Limb (tissue), 2 donors: ENCODE measurements at regions not wholly inside any gene's neighbourhood (a gene's known extent, or its start where the extent isn't known, plus 50 kb on each side); places are given as distances from the start of the nearest gene placed in this dataset.

ENCODE experiments used
- DNase-seq, 2 donors: peaks; one replicate each; pipeline ENCODE4 v3.0.0-alpha.2; 2016; ENCODE audit errors: extremely low spot score in 2 of 2

DNA sequence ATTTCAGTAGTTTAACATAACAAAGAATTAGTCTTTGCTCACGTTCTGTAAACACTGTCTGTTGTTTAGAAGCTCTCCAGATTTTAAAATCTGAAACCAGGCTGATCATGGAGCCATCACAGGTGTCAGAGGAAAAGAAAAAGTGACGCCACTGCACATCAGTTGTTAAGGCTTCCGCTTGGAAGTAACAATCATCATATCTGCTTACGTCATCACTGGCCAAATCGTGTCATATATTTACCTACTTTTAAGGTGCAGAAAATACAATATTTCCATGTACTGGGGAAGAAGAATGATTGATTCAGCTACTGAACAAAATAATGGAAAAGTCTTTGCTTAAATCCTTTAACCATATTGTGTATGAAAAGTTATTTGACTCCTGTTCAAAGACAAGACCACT lies 382.6 kb upstream of the MC4R start:
- DNase-seq = no peak

DNA sequence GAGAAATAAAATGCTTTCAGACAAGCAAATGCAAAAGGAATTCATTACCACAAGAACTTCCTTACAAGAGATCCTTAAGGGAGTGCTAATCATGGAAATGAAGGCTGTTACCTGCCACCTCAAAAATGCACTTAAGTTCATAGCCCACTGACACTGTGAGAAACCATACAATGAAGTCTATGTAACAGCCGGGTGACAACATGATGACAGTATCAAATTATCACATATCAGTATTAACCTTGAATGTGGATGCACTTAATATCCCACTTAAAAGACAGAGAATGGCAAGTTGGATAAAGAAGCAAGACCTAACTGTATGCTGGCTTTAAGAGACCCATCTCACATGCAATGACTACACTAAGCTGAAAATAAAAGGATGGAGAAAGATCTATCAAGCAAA lies 403.4 kb upstream of the MC4R start:
- no peak for DNase-seq

DNA sequence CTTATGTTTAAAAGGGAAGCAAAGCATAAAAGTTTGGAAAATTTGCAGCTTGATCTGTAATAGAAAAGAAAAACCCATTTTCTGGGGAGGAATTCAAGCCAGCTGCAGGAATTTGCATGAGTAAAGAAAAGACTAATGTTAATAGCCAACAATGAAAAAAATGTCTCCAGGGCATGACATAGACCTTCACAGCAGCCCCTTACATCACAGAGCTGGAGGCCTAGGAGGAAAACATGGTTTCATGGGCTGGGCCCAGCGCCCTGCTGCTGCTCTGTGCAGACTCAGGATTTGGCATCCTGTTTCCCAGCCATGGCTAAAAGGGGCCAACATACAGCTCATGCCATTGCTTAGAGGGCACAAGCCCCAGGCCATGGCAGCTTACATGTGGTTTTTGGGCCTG lies 411.6 kb upstream of the MC4R start:
- no peak for DNase-seq

DNA sequence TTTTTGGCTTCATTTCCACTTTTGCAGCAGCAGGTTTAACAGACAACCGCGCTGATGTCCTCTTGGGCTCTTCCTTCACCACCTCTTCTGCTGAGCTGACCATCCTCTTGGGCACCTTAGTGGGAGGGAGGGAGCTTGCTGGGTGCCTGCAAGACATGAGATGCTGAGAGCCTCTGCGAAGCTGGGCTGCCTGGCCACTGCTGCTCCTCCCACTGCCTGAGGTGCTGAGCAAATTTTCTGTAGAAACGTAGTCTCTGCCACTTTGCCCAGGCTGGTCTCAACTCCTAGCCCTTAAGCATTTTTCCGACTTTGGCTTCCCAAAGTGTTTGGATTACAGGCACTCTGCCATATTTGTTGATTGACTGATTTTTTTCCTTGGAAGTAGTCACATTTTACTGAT lies 422.2 kb upstream of the MC4R start:
- no peak for DNase-seq

DNA sequence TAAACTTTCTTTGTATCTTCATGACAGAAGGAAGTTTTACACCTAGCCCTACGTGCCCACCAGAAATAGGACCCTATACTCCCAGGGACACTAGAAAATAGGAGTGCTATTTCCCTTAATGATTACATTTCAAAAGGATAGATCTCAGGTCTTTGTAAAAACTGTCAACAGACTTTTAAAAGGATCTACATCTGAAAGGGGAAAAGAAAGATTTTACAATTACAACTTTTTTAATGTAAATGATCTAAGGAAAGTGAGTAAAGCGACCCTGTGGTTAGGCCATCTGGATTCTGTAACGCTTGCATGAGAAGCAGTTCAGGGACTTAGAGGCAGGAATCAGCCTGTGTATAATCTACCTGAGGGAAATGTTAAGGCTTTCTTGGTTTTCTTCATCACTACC lies 431.8 kb upstream of the MC4R start:
- DNase-seq = no peak

DNA sequence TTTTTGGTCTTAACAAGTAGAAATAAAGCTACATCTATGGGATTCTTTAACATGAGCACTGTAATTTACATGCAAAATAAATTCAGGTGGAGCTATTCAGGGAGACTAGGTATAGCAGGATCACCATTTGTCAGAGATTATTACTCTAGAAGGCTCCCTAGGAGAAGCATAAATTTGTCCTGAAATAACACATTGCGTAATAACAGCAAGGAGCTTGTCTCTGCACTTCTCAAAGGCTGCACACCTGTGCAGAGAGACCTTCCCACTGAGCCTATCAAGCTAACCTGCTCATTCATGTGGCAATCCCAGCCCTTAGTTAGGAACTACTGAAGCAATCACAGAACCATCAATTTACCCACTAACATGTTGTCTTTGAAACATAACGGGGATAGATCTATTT lies 437.4 kb upstream of the MC4R start:
- no peak for DNase-seq

DNA sequence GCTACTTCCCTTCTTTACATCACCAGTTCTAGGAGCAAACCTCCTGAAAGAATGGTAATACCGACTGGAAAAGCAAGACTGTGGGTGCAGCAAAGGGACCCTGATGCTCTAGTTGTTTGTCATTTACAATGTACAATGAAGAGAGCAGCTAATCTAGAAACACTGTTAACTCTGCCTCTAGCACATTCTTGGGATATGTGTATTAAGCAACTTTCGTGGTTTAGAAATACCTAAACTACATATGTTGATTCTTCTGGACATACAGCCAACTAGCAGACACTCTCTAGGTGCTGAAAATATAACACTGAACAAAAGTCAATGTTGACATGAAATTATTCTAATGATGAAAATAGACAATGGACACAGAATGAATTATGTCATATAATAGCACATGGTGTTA lies 440.3 kb upstream of the MC4R start:
- DNase-seq = no peak

DNA sequence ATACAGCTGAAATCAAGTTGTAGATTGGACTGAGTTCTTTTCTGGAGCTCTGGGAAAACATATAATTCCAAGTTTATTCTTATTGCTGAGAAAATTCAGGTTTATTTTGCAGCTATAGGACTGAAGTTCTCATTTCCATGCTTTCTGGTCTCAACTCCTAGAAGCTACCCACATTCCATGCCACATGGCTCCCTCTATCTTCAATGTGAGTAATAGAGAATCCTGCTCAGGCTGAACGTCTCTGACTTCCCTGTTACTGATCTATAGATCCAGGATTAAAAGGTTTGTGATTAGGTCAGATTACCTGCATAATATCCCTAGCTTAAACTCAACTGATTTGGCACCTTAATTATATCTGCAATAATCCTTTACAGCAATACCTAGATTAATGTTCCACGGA lies 453.8 kb upstream of the MC4R start:
- DNase-seq = no peak

DNA sequence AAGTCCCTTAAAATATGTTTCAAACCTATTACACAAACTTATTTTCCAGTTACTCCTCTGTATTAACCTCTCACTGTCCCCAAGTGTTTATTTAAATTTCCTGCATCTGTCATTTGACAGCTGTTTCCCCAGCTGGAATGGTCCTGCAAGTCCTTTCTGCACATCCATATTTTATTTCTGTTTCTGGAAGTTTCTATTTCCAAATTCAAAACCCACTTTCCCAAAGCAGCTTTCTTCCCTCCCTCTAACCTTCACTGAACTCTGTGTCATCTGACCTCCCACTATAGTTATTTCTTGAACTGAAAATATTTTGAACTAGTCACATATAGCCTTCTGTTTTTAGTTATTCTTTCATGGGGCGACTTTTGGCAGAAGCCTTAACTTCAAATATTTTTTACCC lies 459.4 kb upstream of the MC4R start:
- DNase-seq = peak in 1 of 2 donors; percentile 15

DNA sequence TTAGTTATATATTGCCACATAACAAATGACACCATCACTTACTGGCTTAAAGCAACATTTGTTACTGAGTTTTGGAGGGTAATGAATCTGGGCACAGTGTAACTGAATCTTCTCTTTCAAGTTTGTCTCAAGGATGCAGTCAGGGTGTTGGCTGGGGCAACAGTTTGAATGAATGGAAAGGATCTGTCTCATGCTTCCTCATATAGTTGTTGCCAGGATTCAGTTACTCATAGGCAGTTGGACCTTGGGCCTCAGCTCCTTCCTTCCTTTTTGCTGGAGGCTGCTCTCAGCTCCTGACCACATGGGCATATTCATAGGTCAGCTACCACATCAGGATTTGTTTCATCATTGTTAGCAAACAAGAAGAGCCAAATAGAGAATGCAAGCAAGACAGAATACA lies 466.1 kb upstream of the MC4R start:
- DNase-seq = no peak

DNA sequence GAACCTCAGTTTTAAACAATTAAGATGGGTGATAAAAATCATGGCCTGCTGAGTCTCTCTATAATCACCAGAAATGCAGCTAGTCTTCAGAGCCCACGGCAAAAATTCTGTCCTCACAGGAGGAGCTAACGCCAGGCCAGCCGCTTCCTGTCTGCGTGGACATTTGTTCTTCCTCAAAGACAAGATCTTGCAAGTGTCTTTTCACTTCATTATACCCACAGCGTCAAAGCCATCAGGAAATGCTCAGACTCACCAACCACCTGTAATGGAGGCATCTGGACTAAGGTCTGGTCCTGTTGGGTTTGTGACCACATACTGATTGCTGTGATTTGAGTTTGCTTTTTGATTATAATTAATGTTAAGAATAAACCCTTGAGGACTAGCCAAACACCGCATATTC lies 473.8 kb upstream of the MC4R start:
- DNase-seq = no peak

DNA sequence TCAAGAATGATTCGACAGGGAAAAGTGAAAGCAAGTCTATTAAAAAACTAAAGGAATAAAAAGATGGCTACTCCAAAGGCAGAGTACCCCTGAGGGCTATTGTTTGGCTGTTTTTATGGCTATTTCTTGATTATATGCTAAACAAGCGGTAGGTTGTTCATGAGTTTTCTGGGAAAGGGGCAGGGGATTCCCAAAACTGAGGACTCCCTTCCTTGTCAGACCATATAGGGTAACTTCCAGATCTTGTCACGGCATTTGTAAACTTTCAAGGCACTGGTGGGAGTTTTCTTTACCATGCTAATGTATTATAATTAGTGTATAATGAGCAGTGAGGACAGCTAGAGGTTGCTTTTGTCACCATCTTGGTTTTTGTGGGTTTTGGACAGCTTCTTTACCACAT lies 474.9 kb upstream of the MC4R start:
- no peak for DNase-seq

DNA sequence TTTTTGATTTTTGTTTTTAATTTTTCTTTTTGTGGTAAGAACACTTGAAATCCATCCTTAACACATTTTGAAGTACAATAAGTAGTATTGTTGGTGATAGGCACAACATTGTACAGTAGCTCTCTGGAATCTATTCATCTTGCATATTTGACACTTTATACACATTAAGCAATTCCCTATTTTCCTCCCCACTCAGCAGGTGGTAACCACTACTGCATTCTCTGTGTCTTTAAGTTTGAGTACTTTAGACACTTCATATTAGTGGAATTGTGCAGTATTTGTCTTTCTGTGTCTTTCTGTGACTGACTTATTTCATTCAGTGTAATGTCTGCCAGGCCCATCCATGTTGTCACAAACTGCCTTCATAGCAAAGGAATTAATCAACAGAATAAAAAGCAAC lies 471.7 kb upstream of the CDH20 start:
- DNase-seq = no peak

DNA sequence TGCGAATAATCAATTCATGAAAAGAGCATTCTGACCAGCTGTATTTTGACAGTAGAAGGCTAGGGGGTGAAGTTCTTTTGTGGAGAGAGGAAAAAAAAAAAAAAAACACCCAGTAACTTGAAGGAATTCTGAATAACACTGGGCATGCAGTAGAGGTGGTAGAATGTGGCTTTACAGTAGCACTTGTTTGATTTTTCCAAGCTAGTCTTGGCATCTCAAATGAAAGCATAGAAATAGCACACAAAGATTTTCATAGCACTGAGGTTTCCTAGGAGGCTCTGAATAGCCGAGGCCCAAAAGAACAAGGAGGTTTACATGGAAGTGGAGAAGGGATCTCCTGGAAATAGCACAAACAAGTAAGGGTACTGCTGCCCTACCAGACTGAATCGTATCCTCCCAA lies 470.2 kb upstream of the CDH20 start:
- no peak for DNase-seq

DNA sequence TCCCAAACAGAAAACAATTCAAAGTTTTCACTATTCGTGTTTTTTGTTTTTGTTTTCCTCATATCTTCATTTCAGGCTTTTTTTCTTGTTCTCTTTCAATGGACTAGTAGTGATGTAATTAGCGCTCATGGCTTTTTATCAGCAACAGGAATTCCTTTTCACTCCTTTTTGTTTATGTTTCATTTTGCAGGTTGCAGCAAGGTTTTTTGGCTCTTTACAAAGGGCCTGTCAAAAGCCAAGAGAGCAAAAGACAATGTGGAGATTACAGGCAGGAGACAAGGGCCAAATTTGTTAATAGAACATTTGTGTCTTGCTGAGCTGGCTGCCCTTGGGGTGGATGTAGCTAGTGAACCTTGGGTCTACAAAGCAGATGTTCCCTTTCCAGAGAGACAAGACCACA lies 467.4 kb upstream of the CDH20 start:
- DNase-seq = no peak

DNA sequence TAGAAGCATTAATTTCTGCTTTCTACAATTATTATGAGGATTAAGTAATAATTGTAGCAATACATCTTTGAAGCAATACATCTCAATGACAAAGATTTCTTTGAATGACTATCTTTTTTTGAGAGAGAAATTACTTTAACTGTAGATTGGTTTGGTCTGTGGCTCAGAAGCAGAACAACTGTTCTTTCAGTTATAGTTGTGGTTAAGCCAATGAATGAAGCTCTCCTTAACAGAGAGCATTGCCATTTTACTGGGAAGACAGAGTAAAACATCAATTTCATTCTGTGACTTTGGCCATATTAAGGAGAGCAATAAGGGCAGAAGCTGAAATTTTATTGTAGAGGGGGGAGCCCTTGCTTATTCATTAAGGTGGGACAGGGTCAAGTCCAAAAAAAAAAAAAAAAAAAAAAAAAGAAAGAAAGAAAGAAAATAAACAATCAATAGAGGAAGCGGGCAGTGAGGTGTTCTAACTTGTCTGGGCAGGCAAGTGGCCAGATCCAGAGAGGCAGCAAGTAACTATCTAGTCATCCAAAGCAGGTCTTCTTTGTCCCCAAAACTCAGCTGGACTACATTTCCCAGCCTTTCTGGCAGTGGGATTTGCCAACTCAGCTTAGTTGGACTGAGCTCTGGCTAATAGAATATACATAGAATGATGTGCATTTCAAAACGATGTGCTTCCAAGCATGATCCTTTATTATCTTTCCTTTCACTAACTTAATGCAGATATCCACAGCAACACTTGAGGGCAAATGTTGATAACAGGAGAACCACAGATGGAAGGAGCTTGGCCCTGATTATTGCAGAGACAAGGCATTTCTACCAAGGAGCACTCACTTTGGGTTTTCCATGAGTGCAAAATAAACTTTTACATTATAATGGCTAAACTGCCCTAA lies 462.7 kb upstream of the CDH20 start:
- no peak for DNase-seq

DNA sequence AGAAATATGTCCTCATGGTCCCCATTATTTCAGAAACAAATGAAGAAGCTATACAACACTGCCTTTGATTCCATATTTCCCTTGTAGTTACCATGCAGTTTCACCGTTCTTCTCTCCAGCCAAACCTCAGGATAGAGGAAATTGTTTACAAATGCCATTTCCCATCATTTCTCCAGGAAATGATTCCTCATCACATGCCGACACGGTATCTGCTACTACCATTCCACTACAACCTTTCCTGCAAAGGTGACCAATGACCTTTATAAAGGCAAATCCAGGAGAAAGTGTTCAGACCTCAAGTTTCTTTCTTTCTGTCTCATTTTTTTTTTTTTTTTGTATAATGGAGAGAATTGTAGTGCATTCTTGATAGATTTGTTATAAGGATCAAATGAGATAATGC lies 460.8 kb upstream of the CDH20 start:
- DNase-seq = no peak

DNA sequence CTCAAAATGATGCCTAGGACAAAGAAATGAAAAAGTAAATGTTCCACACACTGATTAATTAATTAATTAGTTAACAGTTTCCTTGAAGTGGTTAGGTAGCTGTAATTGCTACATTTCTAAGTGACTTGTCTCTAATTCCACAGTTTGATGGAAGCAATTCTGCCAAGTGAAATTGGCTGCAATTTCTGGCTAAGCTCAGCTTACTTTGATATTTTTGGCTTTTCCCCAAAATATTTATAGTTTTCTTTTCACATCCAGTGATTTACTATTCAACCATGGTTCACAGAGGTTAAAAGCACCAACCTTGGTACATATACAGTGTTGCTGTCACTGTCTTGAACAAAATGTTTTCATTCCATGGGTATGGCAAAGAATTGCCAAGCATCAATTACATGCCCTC lies 459.5 kb upstream of the CDH20 start:
- no peak for DNase-seq

DNA sequence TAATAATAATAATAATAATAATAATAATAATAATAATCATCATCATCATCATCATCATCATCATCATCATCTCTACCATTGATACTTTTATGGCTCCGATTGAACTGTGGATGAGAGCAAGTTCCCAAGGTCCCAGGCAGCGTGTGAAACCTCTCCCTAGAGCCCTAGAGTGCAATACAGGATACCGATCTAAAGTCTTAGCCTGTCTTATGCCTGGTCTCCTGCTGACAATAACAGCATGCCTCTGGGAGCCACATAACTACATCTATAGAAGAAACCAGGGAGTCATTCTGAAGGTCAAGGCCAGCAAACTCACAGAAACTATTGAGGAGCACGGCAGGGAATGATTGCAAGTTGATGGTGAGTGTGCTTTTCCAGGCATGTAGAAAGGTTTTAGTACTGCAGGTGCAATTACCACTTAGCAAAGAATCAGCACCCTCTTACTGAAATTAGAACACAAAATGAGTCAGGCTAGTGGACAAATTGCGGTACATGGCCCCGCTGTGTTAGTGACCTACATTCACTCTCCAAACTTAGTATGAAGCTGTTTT lies 457.2 kb upstream of the CDH20 start:
- DNase-seq = no peak

DNA sequence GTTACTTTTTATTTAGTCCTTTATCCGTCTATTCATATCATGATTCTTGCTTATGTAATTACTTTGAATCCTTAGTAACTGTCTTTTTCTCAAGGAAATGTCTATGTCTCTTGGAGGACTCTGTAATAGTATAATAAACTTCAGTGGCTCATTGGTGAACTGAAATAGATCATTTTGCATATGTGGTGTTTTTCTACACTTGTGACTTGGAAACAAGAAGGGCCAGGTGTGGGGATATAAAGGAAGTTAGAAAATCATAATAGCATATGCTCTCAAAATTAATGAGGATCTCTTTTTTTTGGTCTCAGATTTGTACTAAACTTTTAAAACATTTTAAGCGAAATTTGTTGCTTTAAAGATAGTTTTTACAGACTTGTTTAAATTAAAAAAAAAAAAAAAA lies 453.0 kb upstream of the CDH20 start:
- DNase-seq = no peak

DNA sequence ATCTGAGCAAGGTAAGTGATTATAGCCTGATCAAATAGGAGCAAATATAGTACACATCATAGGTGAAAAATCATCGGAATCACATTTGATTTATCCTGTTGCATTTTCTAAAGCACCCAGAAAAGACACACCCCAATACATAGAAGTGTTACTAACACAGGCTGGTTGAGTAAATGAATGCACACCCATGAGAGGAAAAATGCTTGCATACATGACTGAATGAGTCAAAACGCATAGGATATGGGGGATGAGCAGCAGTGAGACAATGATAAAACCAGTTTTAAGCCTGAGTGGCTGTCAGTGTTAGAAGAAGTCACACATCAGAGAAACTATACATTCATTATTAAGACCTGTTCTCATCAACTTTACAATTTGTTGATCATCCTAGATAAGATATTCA lies 449.6 kb upstream of the CDH20 start:
- no peak for DNase-seq

DNA sequence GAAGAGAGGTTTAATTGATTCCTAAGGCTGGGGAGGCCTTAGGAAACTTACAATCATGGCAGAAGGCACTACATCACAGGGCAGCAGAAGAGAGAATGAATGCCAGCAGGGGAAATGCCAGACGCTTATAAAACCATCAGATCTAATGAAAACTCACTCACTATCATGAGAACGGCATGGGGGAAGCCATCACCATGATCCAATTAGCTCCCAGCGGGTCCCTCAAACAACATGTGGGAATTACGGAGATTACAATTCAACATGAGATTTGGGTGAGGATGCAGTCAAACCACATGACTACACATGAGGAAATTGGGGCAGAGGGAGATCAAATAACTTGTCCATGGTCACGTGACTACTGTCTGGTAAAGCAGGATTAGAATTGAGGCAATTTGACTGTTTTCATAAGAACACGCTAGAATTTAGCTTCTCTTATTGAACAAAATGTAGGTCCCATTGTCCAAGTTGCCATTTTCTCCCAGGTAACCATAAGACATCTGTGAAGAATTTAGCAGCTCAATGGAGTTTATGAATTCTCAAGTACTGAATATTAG lies 445.1 kb upstream of the CDH20 start:
- DNase-seq = no peak

DNA sequence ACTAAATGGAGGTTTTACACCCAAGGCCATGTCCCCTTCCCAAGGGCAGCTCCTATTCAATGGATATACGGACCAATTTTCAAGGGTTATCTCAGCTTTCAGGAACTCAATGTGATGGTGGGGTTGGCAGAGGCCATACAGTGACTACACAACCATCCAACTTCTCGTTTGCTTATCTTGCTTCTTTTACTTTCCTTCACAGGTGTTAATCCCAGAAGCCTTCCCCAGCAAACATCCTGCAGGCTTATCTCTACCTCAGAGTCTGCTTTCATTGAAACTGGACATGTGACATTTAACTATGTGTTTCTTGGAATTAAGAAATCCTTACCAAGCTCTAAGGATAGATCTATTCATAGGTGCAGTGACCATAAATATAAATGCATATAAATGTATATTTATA lies 443.8 kb upstream of the CDH20 start:
- no peak for DNase-seq
